Neuronal stem cell (in vitro differentiated cells): ENCODE measurements at regions not wholly inside any gene's neighbourhood (a gene's known extent, or its start where the extent isn't known, plus 50 kb on each side); places are given as distances from the start of the nearest gene placed in this dataset.

ENCODE experiments used
- DNase-seq: peaks from one replicate; pipeline ENCODE4 v3.0.0-alpha.2; 2013; ENCODE audit warnings: low spot score
- H2AFZ ChIP-seq: one replicate; pipeline ENCODE4 v1.6.1; 2013; ENCODE audit warnings: mild to moderate bottlenecking, low read length, inconsistent platforms
- H2AK5ac ChIP-seq: 2 replicates; pipeline ENCODE4 v1.6.1; 2013; ENCODE audit warnings: low read depth, mild to moderate bottlenecking, inconsistent platforms, low read length, moderate library complexity, mixed read lengths
- H2BK120ac ChIP-seq: 2 replicates; pipeline ENCODE4 v1.6.1; 2013; ENCODE audit warnings: low read depth, mild to moderate bottlenecking, inconsistent platforms, low read length, moderate library complexity, mixed read lengths
- H2BK12ac ChIP-seq: one replicate; pipeline ENCODE4 v1.6.1; 2013; ENCODE audit warnings: low read length, inconsistent platforms
- H2BK15ac ChIP-seq: 2 replicates; pipeline ENCODE4 v1.6.1; 2013; ENCODE audit warnings: mild to moderate bottlenecking, low read length, inconsistent platforms, mixed read lengths
- H2BK5ac ChIP-seq: one replicate; pipeline ENCODE4 v1.6.1; 2013; ENCODE audit warnings: inconsistent platforms, mild to moderate bottlenecking, low read length, moderate library complexity
- H3K14ac ChIP-seq: one replicate; pipeline ENCODE4 v1.6.1; 2013; ENCODE audit warnings: low read length, inconsistent platforms
- H3K18ac ChIP-seq: 2 replicates; pipeline ENCODE4 v1.6.1; 2013; ENCODE audit warnings: low read length, inconsistent platforms
- H3K23ac ChIP-seq: 2 replicates; pipeline ENCODE4 v1.6.1; 2013; ENCODE audit warnings: low read depth, mild to moderate bottlenecking, mixed read lengths, low read length, inconsistent platforms; ENCODE audit not compliant: poor library complexity
- H3K27ac ChIP-seq: replicated peaks from 3 replicates; pipeline ENCODE4 v1.5.1; 2013; ENCODE audit warnings: low read length, inconsistent platforms
- H3K27me3 ChIP-seq, 3 experiments: 2 replicates each; pipeline ENCODE4 v1.6.1; 2013; ENCODE audit warnings: low read length in 3 of 3, mild to moderate bottlenecking in 2 of 3, inconsistent platforms in 1 of 3, low read depth in 1 of 3, mixed read lengths in 1 of 3, moderate library complexity in 1 of 3; ENCODE audit not compliant: control insufficient read depth in 3 of 3, insufficient read depth in 3 of 3
- H3K36me3 ChIP-seq, 2 donors: replicated peaks in 1 of 2; 2 replicates each; pipeline ENCODE4 v1.6.1; 2013; ENCODE audit warnings: low read length in 2 of 2; ENCODE audit not compliant: control insufficient read depth in 2 of 2, insufficient read depth in 2 of 2
- H3K4ac ChIP-seq: 2 replicates; pipeline ENCODE4 v1.6.1; 2013; ENCODE audit warnings: inconsistent platforms, mild to moderate bottlenecking, low read length, moderate library complexity
- H3K4me1 ChIP-seq, 2 donors: 1 replicate in 1 of 2; 2 replicates in 1 of 2; pipeline ENCODE4 v1.6.1; 2013; ENCODE audit warnings: low read length in 2 of 2, low read depth in 1 of 2; ENCODE audit not compliant: control insufficient read depth in 2 of 2, insufficient read depth in 1 of 2
- H3K4me2 ChIP-seq: one replicate; pipeline ENCODE4 v1.6.1; 2013; ENCODE audit warnings: mild to moderate bottlenecking, low read length, inconsistent platforms; ENCODE audit not compliant: insufficient read depth, poor library complexity, severe bottlenecking
- H3K4me3 ChIP-seq, 2 donors: 2 replicates each; pipeline ENCODE4 v1.5.1; 2013; ENCODE audit warnings: low read length in 2 of 2, mild to moderate bottlenecking in 2 of 2, inconsistent platforms in 1 of 2, moderate library complexity in 1 of 2
- H3K79me1 ChIP-seq: one replicate; pipeline ENCODE4 v1.6.1; 2013; ENCODE audit warnings: low read depth, mild to moderate bottlenecking, inconsistent platforms, low read length, moderate library complexity
- H3K9ac ChIP-seq: one replicate; pipeline ENCODE4 v1.6.1; 2013; ENCODE audit warnings: mild to moderate bottlenecking, low read depth, low read length, inconsistent platforms; ENCODE audit not compliant: poor library complexity
- H3K9me3 ChIP-seq, 2 donors: replicated peaks in 1 of 2; 2 replicates each; pipeline versions ENCODE3 to v1.6.1; 2013; ENCODE audit warnings: low read length in 2 of 2, mild to moderate bottlenecking in 2 of 2, inconsistent platforms in 1 of 2, low read depth in 1 of 2, mixed read lengths in 1 of 2, moderate library complexity in 1 of 2; ENCODE audit not compliant: control insufficient read depth in 2 of 2, insufficient read depth in 1 of 2
- H4K8ac ChIP-seq: one replicate; pipeline ENCODE4 v1.6.1; 2013; ENCODE audit warnings: low read depth, mild to moderate bottlenecking, inconsistent platforms, low read length, moderate library complexity
- H4K91ac ChIP-seq: one replicate; pipeline ENCODE4 v1.6.1; 2013; ENCODE audit warnings: low read length, low read depth, mild to moderate bottlenecking, inconsistent platforms; ENCODE audit not compliant: poor library complexity
- WGBS, 2 donors: extraction: QIAGEN DNeasy Blood & Tissue Kit; methylation state at CpG; one replicate each; pipeline ENCODE4 v1.1.7; 2013; ENCODE audit warnings: missing lambda C conversion rate in 2 of 2, mixed read lengths in 1 of 2; ENCODE audit not compliant: insufficient read length in 2 of 2, insufficient replicate concordance in 1 of 2; ENCODE audit errors: extremely low coverage in 2 of 2; 5-methylcytosine and 5-hydroxymethylcytosine counted together

GRCh38 chrX:95063554-95063953 is 1389.5 kb downstream of the FAM133A start:
- Histone ChIP-seq H4K91ac (no peak overlapping the region), H3K27me3 (no peaks in the 10 kb centered on the region), H3K4me2 (no peak overlapping the region), H3K14ac (no peak overlapping the region), H4K8ac (no peak overlapping the region), H2BK15ac (no peak overlapping the region), H2BK12ac (no peak overlapping the region), H3K4me1 (no peaks in the 10 kb centered on the region), H3K4ac (no peak overlapping the region), H3K23ac (no peak overlapping the region), H3K79me1 (no peaks in the 10 kb centered on the region), H2AK5ac (no peak overlapping the region), H3K9ac (no peak overlapping the region), H2AFZ (no peak overlapping the region), H2BK5ac (no peak overlapping the region), H3K9me3 (no peaks in the 10 kb centered on the region), H3K4me3 (no peak overlapping the region), H3K18ac (no peak overlapping the region), H3K27ac (no peak overlapping the region), H2BK120ac (no peak overlapping the region), H3K36me3 (no peaks in the 10 kb centered on the region)
- DNase-seq = no peak

GRCh38 chrX:95065151-95065550 is 1391.1 kb downstream of the FAM133A start:
- H3K9me3 ChIP-seq = no peaks in the 10 kb centered on the region

GRCh38 chrX:95071052-95071451 is 1397.0 kb downstream of the FAM133A start:
- no peak overlapping the region for H2AFZ ChIP-seq
- no peak overlapping the region for H2BK12ac ChIP-seq
- no peaks in the 10 kb centered on the region for H3K79me1 ChIP-seq
- H3K36me3 ChIP-seq = no peaks in the 10 kb centered on the region
- H2BK15ac ChIP-seq = no peak overlapping the region
- H3K23ac ChIP-seq = no peak overlapping the region
- no peak overlapping the region for H2BK120ac ChIP-seq
- H3K4me3 ChIP-seq = no peak overlapping the region
- no peaks in the 10 kb centered on the region for H3K4me1 ChIP-seq
- no peak for DNase-seq
- no peaks in the 10 kb centered on the region for H3K27me3 ChIP-seq
- no peak overlapping the region for H2BK5ac ChIP-seq
- no CpG with 5 or more reads among the region's 1 CpG for WGBS, 2 donors
- no peak overlapping the region for H4K8ac ChIP-seq
- no peak overlapping the region for H3K9ac ChIP-seq
- no peaks in the 10 kb centered on the region for H3K9me3 ChIP-seq
- no peak overlapping the region for H3K18ac ChIP-seq
- no peak overlapping the region for H2AK5ac ChIP-seq
- no peak overlapping the region for H3K27ac ChIP-seq
- H4K91ac ChIP-seq = no peak overlapping the region
- no peak overlapping the region for H3K4ac ChIP-seq
- no peak overlapping the region for H3K4me2 ChIP-seq
- H3K14ac ChIP-seq = no peak overlapping the region

More at GRCh38 chrX:95065151-95065550, 1391.1 kb downstream of the FAM133A start:
- H3K36me3 ChIP-seq = no peaks in the 10 kb centered on the region
- H3K9ac ChIP-seq = no peak overlapping the region
- H3K4ac ChIP-seq = no peak overlapping the region
- no peaks in the 10 kb centered on the region for H3K27me3 ChIP-seq
- H3K14ac ChIP-seq = no peak overlapping the region
- no peak overlapping the region for H3K18ac ChIP-seq
- H3K23ac ChIP-seq = no peak overlapping the region
- no peak overlapping the region for H2BK15ac ChIP-seq
- H4K8ac ChIP-seq = no peak overlapping the region
- H3K4me2 ChIP-seq = no peak overlapping the region
- H3K4me1 ChIP-seq = no peaks in the 10 kb centered on the region
- no peak overlapping the region for H2BK5ac ChIP-seq
- no CpG with 5 or more reads among the region's 1 CpG for WGBS, 2 donors
- no peak overlapping the region for H2AFZ ChIP-seq
- no peak overlapping the region for H4K91ac ChIP-seq
- no peak overlapping the region for H2BK120ac ChIP-seq
- H3K79me1 ChIP-seq = no peaks in the 10 kb centered on the region
- H3K27ac ChIP-seq = no peak overlapping the region
- H3K4me3 ChIP-seq = no peak overlapping the region
- no peak for DNase-seq
- no peak overlapping the region for H2BK12ac ChIP-seq
- no peak overlapping the region for H2AK5ac ChIP-seq

GRCh38 chrX:95071621-95072020 is 1397.6 kb downstream of the FAM133A start:
- Histone ChIP-seq H2BK12ac (no peak overlapping the region), H3K9me3 (no peaks in the 10 kb centered on the region), H3K18ac (no peak overlapping the region), H2AK5ac (no peak overlapping the region), H3K9ac (no peak overlapping the region), H3K4me2 (no peak overlapping the region), H3K79me1 (no peaks in the 10 kb centered on the region), H3K23ac (no peak overlapping the region), H3K4me3 (no peak overlapping the region), H4K91ac (no peak overlapping the region), H2BK15ac (no peak overlapping the region), H3K36me3 (no peaks in the 10 kb centered on the region), H2BK5ac (no peak overlapping the region), H3K4ac (no peak overlapping the region), H3K14ac (no peak overlapping the region), H3K27ac (no peak overlapping the region), H2BK120ac (no peak overlapping the region), H4K8ac (no peak overlapping the region), H3K27me3 (no peaks in the 10 kb centered on the region), H3K4me1 (no peaks in the 10 kb centered on the region), H2AFZ (no peak overlapping the region)
- DNase-seq = no peak
- WGBS, 2 donors = no CpG with 5 or more reads among the region's 5 CpGs
